Natural killer cell (primary cell): ENCODE measurements at regions not wholly inside any gene's neighbourhood (a gene's known extent, or its start where the extent isn't known, plus 50 kb on each side); places are given as distances from the start of the nearest gene placed in this dataset.
"Not testable (repeated sequence)": the region's sequence is repeated elsewhere in the genome, so short reads cannot be mapped to it uniquely, and the experiment has no call there.

ENCODE experiments used
- ATAC-seq, 3 donors: fragments of 150-1000 bp in 2 of 3; fragments of 200-7000 bp in 1 of 3; cut with Tn5 transposase; 1 replicate in 1 of 3; 2 replicates in 2 of 3; pipeline ENCODE4 v1.10.0; 2021; ENCODE audit warnings: mild to moderate bottlenecking in 2 of 3, moderate library complexity in 2 of 3
- DNase-seq, 2 donors: peaks; one replicate each; pipeline versions ENCODE4 v3.0.0 to v3.0.0-alpha.2; 2013 to 2021; ENCODE audit warnings: mixed read lengths in 1 of 2
- H3K27ac ChIP-seq: one replicate; pipeline ENCODE4 v1.5.1; 2013; ENCODE audit warnings: mild to moderate bottlenecking, low read length
- H3K27me3 ChIP-seq: one replicate; pipeline ENCODE4 v1.6.1; 2013; ENCODE audit warnings: low read length; ENCODE audit not compliant: control insufficient read depth, insufficient read depth
- H3K36me3 ChIP-seq: one replicate; pipeline ENCODE4 v1.6.1; 2013; ENCODE audit warnings: low read length; ENCODE audit not compliant: control insufficient read depth, insufficient read depth
- H3K4me1 ChIP-seq: one replicate; pipeline ENCODE4 v1.6.1; 2013; ENCODE audit warnings: low read length; ENCODE audit not compliant: control insufficient read depth, insufficient read depth
- H3K4me3 ChIP-seq: one replicate; pipeline ENCODE4 v1.5.1; 2013; ENCODE audit warnings: low read length
- H3K9me3 ChIP-seq: one replicate; pipeline ENCODE4 v1.6.1; 2013; ENCODE audit warnings: low read length; ENCODE audit not compliant: control insufficient read depth, insufficient read depth
- H3K27ac Mint-ChIP-seq, 2 donors: one replicate each; pipeline ENCODE4 v1.8.0; 2022; ENCODE audit warnings: mild to moderate bottlenecking in 2 of 2, mixed read lengths in 2 of 2, moderate library complexity in 1 of 2
- H3K27me3 Mint-ChIP-seq, 2 donors: one replicate each; pipeline ENCODE4 v1.8.0; 2022; ENCODE audit warnings: low read depth in 2 of 2, mixed read lengths in 2 of 2
- H3K36me3 Mint-ChIP-seq: one replicate; pipeline ENCODE4 v1.8.0; 2022; ENCODE audit warnings: mixed read lengths
- H3K4me1 Mint-ChIP-seq, 2 donors: one replicate each; pipeline ENCODE4 v1.8.0; 2022; ENCODE audit warnings: mixed read lengths in 2 of 2
- H3K4me3 Mint-ChIP-seq: one replicate; pipeline ENCODE4 v1.8.0; 2022; ENCODE audit warnings: mild to moderate bottlenecking, moderate library complexity, mixed read lengths
- H3K9me3 Mint-ChIP-seq, 2 donors: one replicate each; pipeline ENCODE4 v1.8.0; 2022; ENCODE audit warnings: mixed read lengths in 2 of 2
- WGBS: methylation state at CpG from one replicate; pipeline ENCODE4 v1.1.7; 2013; ENCODE audit warnings: missing lambda C conversion rate; ENCODE audit not compliant: insufficient coverage; 5-methylcytosine and 5-hydroxymethylcytosine counted together
- intact Hi-C: fragments of 100-400 bp; cut with micrococcal nuclease; formaldehyde crosslinking; loops from one replicate; pipeline ENCODE4 v1.14.2; 2022
- TF ChIP-seq, protein P1 (sequence below): fragments of 200-600 bp; IDR thresholded peaks from one replicate; pipeline ENCODE4 v1.8.0; 2022; ENCODE audit warnings: antibody characterized with exemption

DNA sequence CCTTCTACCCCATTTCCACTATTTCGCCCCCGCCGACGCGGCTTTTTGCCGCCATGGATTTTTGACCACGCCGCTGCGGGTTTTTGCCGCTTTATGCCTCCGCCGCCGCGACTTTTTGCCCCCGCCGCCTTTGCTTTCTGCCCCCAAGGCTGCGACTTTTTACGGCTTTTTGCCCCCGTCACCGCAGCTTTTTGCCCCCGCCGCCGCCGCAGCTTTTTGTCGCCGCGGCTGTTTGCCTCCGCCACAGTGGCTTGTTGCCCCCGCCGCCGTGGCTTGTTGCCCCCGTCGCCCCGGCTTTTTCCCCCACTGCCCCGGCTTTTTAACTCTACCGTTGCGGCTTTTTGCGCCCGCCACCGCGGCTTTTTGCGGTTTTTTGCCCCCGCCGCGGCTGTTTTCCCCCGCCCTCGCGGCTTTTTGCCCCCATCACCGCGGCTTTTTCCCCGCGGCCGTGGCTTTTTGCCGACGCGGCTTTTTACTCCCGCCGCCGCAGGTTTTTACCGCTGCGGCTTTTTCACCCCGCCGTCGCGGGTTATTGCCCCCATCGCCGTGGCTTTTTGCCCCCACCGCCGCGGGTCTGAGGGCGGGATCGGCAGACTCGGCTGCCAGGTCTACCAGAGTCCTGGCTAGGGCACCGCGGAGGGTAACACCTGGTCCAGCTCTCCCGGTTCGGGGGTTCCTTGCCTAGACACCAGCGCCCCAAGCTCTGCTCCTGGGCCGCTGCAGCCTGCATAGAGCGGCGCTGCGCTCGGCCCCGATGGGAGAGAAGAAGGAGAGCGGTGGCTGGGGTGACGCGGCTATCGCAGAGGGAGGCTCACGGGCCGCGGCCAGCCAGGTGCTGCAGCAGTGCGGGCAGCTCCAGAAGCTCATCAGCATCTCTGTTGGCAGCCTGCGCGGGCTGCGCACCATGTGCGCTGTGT is 562.7 kb upstream of the WSB1 start:
- Histone ChIP-seq H3K4me1 (no peaks in the 10 kb centered on the region), H3K4me3 (no peak overlapping the region), H3K9me3 (peaks cover 21% of the 10 kb centered on the region), H3K36me3 (no peaks in the 10 kb centered on the region), H3K27ac (no peak overlapping the region), H3K27me3 (no peaks in the 10 kb centered on the region)
- Mint-ChIP-seq H3K27me3 (no peaks in the 10 kb centered on the region), H3K27ac (no peak overlapping the region), H3K4me3 (no peak overlapping the region), H3K9me3 (peaks cover 4 to 12% of the 10 kb centered on the region in 2 donors), H3K36me3 (no peaks in the 10 kb centered on the region), H3K4me1 (no peaks in the 10 kb centered on the region)
- ATAC-seq: no peak
- intact Hi-C loops: no loop called here
- DNase-seq: no peak
- 59% methylated on average over 96 of the region's 96 CpGs for WGBS
- TF ChIP-seq, protein P1, sequence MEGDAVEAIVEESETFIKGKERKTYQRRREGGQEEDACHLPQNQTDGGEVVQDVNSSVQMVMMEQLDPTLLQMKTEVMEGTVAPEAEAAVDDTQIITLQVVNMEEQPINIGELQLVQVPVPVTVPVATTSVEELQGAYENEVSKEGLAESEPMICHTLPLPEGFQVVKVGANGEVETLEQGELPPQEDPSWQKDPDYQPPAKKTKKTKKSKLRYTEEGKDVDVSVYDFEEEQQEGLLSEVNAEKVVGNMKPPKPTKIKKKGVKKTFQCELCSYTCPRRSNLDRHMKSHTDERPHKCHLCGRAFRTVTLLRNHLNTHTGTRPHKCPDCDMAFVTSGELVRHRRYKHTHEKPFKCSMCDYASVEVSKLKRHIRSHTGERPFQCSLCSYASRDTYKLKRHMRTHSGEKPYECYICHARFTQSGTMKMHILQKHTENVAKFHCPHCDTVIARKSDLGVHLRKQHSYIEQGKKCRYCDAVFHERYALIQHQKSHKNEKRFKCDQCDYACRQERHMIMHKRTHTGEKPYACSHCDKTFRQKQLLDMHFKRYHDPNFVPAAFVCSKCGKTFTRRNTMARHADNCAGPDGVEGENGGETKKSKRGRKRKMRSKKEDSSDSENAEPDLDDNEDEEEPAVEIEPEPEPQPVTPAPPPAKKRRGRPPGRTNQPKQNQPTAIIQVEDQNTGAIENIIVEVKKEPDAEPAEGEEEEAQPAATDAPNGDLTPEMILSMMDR: no peak

- DNase-seq: not testable (repeated sequence)
These were observed 562.0 kb upstream of the WSB1 start for GRCh38 chr17:26731926-26732325.

GRCh38 chr17:26734775-26735174 is 559.1 kb upstream of the WSB1 start:
- WGBS: 45% methylated on average over 1 of the region's 2 CpGs
- H3K4me1 Mint-ChIP-seq, H3K4me1 ChIP-seq, H3K27ac Mint-ChIP-seq, H3K27me3 Mint-ChIP-seq, H3K36me3 ChIP-seq, H3K4me3 ChIP-seq, H3K27me3 ChIP-seq, H3K27ac ChIP-seq, H3K4me3 Mint-ChIP-seq, ATAC-seq, intact Hi-C loops, DNase-seq: not testable (repeated sequence)
- Mint-ChIP-seq H3K36me3 (peaks cover 11% of the 10 kb centered on the region), H3K9me3 (peaks cover 10 to 23% of the 10 kb centered on the region in 2 donors)
- peaks cover 21% of the 10 kb centered on the region for H3K9me3 ChIP-seq

More at GRCh38 chr17:26731926-26732325, 562.0 kb upstream of the WSB1 start:
- H3K27me3 Mint-ChIP-seq, ATAC-seq, H3K27ac ChIP-seq, H3K4me3 ChIP-seq, intact Hi-C loops, H3K36me3 ChIP-seq, H3K4me1 ChIP-seq, H3K4me1 Mint-ChIP-seq, H3K36me3 Mint-ChIP-seq, H3K4me3 Mint-ChIP-seq, H3K27ac Mint-ChIP-seq, H3K27me3 ChIP-seq: not testable (repeated sequence)
- H3K9me3 Mint-ChIP-seq: peaks cover 6 to 15% of the 10 kb centered on the region in 2 donors
- H3K9me3 ChIP-seq: peaks cover 21% of the 10 kb centered on the region
- WGBS: 71% methylated on average over 22 of the region's 22 CpGs

- H3K9me3 Mint-ChIP-seq: peaks cover 10 to 22% of the 10 kb centered on the region in 2 donors
- H3K27ac ChIP-seq, intact Hi-C loops, H3K27ac Mint-ChIP-seq, H3K27me3 Mint-ChIP-seq, H3K27me3 ChIP-seq, H3K4me3 ChIP-seq, H3K4me1 ChIP-seq, DNase-seq, H3K4me1 Mint-ChIP-seq, H3K4me3 Mint-ChIP-seq, ATAC-seq, H3K36me3 ChIP-seq: not testable (repeated sequence)
- 79% methylated on average over 3 of the region's 6 CpGs for WGBS
- peaks cover 21% of the 10 kb centered on the region for H3K9me3 ChIP-seq
- H3K36me3 Mint-ChIP-seq: peaks cover 11% of the 10 kb centered on the region
These were observed 557.9 kb upstream of the WSB1 start for GRCh38 chr17:26735977-26736376.
